Suprapubic skin (tissue), 4 donors: ENCODE measurements at regions not wholly inside any gene's neighbourhood (a gene's known extent, or its start where the extent isn't known, plus 50 kb on each side); places are given as distances from the start of the nearest gene placed in this dataset.
A peak's percentile ranks its signal among the peaks of the same experiment; 100 is the strongest.

ENCODE experiments used
- DNase-seq, 2 donors: peaks; one replicate each; pipeline ENCODE4 v3.0.0-alpha.2; 2019; ENCODE audit warnings: low spot score in 2 of 2
- H3K27ac ChIP-seq: fragments of 200-600 bp; sonication (generic); one replicate; pipeline ENCODE4 v1.5.1; 2019
- H3K27me3 ChIP-seq: fragments of 200-600 bp; sonication (generic); one replicate; pipeline ENCODE4 v1.5.1; 2019
- H3K36me3 ChIP-seq: fragments of 200-600 bp; sonication (generic); one replicate; pipeline ENCODE4 v1.5.1; 2019
- H3K4me1 ChIP-seq: fragments of 200-600 bp; sonication (generic); one replicate; pipeline ENCODE4 v1.5.1; 2019
- H3K4me3 ChIP-seq: fragments of 200-600 bp; sonication (generic); one replicate; pipeline ENCODE4 v1.5.1; 2019; ENCODE audit warnings: mild to moderate bottlenecking
- H3K9me3 ChIP-seq: fragments of 200-600 bp; sonication (generic); one replicate; pipeline ENCODE4 v1.5.1; 2019
- EP300 ChIP-seq: sonication (generic); formaldehyde crosslinking; IDR thresholded peaks from one replicate; pipeline ENCODE4 v1.6.1; 2017; ENCODE audit warnings: antibody characterized with exemption
- POLR2A ChIP-seq, 2 donors: fragments of 450-650 bp; IDR thresholded peaks; one replicate each; pipeline ENCODE4 v1.6.1; 2017; ENCODE audit warnings: antibody characterized with exemption in 2 of 2, mild to moderate bottlenecking in 2 of 2, moderate library complexity in 2 of 2
- POLR2AphosphoS5 ChIP-seq, 3 donors: sonication (generic); formaldehyde crosslinking; IDR thresholded peaks; one replicate each; pipeline ENCODE4 v1.6.1; 2017; ENCODE audit warnings: antibody characterized with exemption in 3 of 3
- WGBS: methylation state at CpG from one replicate; pipeline ENCODE4 v1.1.5; 2018; 5-methylcytosine and 5-hydroxymethylcytosine counted together
- TF ChIP-seq, protein P1 (sequence below), 2 donors: fragments of 200-600 bp in 1 of 2; fragments of 450-650 bp in 1 of 2; sonication (generic) in 1 of 2; IDR thresholded peaks; one replicate each; pipeline ENCODE4 v1.5.1; 2016 to 2019; ENCODE audit warnings: antibody characterized with exemption in 2 of 2, mild to moderate bottlenecking in 1 of 2, moderate library complexity in 1 of 2

DNA sequence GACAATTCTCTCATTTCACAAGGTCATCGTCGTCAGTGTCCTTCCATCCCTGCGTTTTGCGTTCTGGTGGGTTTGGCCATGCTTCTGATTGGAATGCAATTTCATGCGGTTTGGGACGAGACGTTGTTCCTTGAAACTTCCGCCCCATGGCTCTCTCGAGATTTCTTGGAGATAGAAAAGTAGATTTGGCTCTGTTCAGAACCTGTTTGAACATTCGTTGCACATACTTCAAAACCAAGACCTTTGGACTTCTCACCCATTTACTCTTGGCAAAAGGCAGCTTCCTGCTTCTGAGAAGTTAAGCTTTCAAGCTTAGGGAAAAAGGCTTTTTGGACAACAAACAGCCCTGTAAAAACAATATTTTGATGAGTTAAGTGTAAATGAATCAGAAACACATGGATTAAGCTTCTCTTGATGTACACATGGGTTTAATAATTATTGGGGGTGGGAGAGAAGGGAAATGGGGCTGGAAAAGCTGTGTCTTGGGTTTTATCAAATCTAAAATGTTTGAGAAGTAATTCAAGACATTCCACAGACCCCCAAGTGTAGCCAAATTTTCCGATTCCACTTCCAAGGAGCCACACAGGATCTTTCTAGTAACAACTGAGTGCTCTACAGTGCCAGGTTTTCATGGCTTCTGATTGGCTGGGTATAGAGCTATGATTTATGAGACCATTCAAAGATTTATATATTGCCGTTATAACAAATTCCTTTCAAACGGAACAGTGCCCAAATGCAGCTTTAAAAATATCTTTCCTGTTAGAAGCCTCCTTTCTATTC is 467.2 kb downstream of the MED13L start:
- peaks cover 2% of the 10 kb centered on the region for H3K4me1 ChIP-seq
- H3K27me3 ChIP-seq: peaks cover 11% of the 10 kb centered on the region
- H3K4me3 ChIP-seq: no peak overlapping the region
- TF ChIP-seq, protein P1, sequence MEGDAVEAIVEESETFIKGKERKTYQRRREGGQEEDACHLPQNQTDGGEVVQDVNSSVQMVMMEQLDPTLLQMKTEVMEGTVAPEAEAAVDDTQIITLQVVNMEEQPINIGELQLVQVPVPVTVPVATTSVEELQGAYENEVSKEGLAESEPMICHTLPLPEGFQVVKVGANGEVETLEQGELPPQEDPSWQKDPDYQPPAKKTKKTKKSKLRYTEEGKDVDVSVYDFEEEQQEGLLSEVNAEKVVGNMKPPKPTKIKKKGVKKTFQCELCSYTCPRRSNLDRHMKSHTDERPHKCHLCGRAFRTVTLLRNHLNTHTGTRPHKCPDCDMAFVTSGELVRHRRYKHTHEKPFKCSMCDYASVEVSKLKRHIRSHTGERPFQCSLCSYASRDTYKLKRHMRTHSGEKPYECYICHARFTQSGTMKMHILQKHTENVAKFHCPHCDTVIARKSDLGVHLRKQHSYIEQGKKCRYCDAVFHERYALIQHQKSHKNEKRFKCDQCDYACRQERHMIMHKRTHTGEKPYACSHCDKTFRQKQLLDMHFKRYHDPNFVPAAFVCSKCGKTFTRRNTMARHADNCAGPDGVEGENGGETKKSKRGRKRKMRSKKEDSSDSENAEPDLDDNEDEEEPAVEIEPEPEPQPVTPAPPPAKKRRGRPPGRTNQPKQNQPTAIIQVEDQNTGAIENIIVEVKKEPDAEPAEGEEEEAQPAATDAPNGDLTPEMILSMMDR (IDR thresholded peaks at IDR 0.05): no peak
- peak in 1 of 3 donors; percentile 41 for TF ChIP-seq POLR2AphosphoS5 (IDR thresholded peaks at IDR 0.05)
- H3K27ac ChIP-seq: no peak overlapping the region
- no peak for DNase-seq
- H3K9me3 ChIP-seq: no peaks in the 10 kb centered on the region
- no peaks in the 10 kb centered on the region for H3K36me3 ChIP-seq
- WGBS: 46% methylated on average over 13 of the region's 13 CpGs

DNA sequence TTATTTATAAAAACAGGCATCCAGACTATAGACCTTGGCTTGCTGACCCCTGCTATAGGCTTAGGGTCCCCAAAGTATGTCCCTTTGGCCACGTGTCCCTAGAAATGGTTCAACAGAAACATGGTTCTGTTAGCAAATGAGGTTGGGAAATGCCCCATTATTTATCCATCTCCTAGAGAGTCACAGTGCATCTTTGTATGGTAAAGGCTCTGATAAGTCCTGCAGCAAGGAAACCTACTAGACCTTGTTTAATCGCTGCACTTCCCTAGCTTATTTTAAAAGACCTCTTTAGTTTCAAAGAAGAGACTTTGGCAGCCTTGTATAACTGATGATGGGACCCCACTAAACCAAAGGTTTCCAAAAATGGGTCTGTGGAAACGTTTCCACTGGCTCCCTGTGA is 471.5 kb downstream of the MED13L start:
- Histone ChIP-seq H3K27ac (no peak overlapping the region), H3K27me3 (peaks cover 6% of the 10 kb centered on the region), H3K4me1 (peaks cover 2% of the 10 kb centered on the region), H3K4me3 (no peak overlapping the region), H3K36me3 (no peaks in the 10 kb centered on the region), H3K9me3 (no peaks in the 10 kb centered on the region)
- WGBS: 66% methylated on average over 3 of the region's 3 CpGs
- TF ChIP-seq POLR2A (IDR thresholded peaks at IDR 0.05): no peak
- TF ChIP-seq EP300: no peak
- TF ChIP-seq, protein P1 (IDR thresholded peaks at IDR 0.05): no peak
- TF ChIP-seq POLR2AphosphoS5 (IDR thresholded peaks at IDR 0.05): no peak
- DNase-seq: no peak

DNA sequence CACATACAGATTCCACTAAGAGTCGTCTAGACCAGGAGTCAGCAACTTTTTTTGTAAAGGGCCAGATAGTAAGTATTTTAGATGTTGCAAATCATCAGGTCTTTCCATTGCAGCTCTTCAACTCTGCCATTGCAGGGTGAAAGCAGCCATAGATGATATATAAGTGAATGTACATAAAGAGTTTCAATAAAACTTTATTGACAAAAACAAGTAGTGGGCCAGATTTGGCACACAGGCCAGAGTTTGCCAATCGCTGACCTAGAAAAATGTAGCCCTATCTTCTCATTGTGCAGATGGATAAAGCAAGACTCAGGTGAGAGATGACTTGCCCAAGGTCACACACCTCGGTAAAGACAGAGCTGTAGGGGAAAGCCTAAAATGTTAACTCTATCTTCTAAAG is 474.7 kb downstream of the MED13L start:
- Histone ChIP-seq H3K27me3 (no peaks in the 10 kb centered on the region), H3K4me1 (no peaks in the 10 kb centered on the region), H3K36me3 (no peaks in the 10 kb centered on the region), H3K27ac (no peak overlapping the region), H3K4me3 (no peak overlapping the region), H3K9me3 (no peaks in the 10 kb centered on the region)
- no peak for DNase-seq
- TF ChIP-seq, protein P1 (IDR thresholded peaks at IDR 0.05): no peak
- TF ChIP-seq EP300 (no peak), POLR2A (IDR thresholded peaks at IDR 0.05) (no peak), POLR2AphosphoS5 (IDR thresholded peaks at IDR 0.05) (no peak)
- WGBS: 76% methylated on average over 3 of the region's 3 CpGs

DNA sequence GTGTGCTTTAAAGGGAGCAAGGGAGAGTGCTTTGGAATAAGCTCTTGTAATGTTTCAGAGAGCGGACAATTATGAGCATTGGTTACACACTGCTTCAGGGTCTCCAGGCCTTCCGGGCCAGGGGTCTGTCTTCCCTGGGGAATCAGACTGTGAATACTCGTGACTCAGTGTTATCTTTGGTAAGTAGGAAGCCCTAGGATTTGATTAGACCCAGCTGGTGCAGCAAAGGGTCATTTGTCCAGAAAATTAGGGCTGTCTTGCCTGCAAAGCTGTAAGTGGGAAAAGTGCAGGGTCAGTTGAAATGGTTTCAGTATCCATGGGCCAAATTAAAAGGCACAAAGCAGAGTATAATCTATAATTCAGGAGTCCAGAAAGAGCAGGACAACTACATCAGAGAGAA is 475.6 kb downstream of the MED13L start:
- Histone ChIP-seq H3K27me3 (no peaks in the 10 kb centered on the region), H3K36me3 (no peaks in the 10 kb centered on the region), H3K27ac (no peak overlapping the region), H3K9me3 (no peaks in the 10 kb centered on the region), H3K4me1 (no peaks in the 10 kb centered on the region), H3K4me3 (no peak overlapping the region)
- TF ChIP-seq, protein P1 (IDR thresholded peaks at IDR 0.05): no peak
- TF ChIP-seq POLR2AphosphoS5 (IDR thresholded peaks at IDR 0.05) (no peak), POLR2A (IDR thresholded peaks at IDR 0.05) (no peak), EP300 (no peak)
- no peak for DNase-seq
- WGBS: 43% methylated on average over 3 of the region's 3 CpGs

DNA sequence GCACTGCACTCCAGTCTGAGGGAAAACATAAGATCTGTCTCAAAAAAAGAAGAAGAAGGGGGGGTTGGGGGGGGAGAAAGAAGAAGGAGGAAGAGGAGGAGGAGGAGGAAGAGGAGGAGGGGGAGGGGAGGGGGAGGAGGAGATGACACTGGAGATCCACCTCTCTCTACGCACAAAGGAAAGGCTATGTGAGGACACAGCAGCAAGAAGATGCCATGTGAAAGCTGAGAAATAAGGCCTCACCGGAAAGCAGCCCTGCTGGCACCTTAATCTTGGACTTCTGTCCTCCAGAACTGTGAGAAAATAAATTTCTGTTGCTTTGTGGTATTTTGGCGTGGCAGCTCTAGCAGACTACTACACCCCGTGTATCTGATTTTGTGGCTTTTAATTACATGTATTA is 477.9 kb downstream of the MED13L start:
- DNase-seq: no peak
- no peak overlapping the region for H3K27ac ChIP-seq
- no peaks in the 10 kb centered on the region for H3K36me3 ChIP-seq
- no peaks in the 10 kb centered on the region for H3K27me3 ChIP-seq
- TF ChIP-seq POLR2AphosphoS5 (IDR thresholded peaks at IDR 0.05) (no peak), POLR2A (IDR thresholded peaks at IDR 0.05) (no peak), EP300 (no peak)
- TF ChIP-seq, protein P1 (IDR thresholded peaks at IDR 0.05): no peak
- 69% methylated on average over 3 of the region's 4 CpGs for WGBS
- H3K4me1 ChIP-seq: no peaks in the 10 kb centered on the region
- H3K9me3 ChIP-seq: no peaks in the 10 kb centered on the region
- no peak overlapping the region for H3K4me3 ChIP-seq
